ENCODE measurements at regions not wholly inside any gene's neighbourhood (a gene's known extent, or its start where the extent isn't known, plus 50 kb on each side); places are given as distances from the start of the nearest gene placed in this dataset.

DNA sequence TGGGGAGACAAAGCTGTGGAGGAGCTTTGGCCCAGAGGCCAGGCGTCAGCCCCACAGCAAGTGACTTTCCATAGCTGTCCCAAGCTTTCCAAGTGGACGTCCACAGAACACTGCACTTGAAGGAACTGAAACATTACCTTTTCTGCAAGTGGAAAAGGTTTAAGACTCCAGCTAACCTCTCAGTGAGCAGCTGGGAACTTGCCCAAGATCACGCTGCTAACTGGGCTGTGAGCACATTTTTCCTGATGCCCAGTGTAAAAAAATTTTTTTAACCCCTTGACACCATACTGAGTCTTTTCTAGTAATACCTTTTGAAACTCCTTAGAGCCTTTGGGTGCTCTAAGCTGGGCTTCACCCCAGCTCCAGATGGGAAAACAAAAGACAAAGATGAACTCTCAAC, 256.7 kb downstream of the HAUS1 start:
- TF ChIP-seq POLR2A (IDR thresholded peaks at IDR 0.05; ENCODE audit: borderline replicate concordance, extremely low read depth, insufficient read depth, insufficient read length): no peak
- TF ChIP-seq, protein P1, sequence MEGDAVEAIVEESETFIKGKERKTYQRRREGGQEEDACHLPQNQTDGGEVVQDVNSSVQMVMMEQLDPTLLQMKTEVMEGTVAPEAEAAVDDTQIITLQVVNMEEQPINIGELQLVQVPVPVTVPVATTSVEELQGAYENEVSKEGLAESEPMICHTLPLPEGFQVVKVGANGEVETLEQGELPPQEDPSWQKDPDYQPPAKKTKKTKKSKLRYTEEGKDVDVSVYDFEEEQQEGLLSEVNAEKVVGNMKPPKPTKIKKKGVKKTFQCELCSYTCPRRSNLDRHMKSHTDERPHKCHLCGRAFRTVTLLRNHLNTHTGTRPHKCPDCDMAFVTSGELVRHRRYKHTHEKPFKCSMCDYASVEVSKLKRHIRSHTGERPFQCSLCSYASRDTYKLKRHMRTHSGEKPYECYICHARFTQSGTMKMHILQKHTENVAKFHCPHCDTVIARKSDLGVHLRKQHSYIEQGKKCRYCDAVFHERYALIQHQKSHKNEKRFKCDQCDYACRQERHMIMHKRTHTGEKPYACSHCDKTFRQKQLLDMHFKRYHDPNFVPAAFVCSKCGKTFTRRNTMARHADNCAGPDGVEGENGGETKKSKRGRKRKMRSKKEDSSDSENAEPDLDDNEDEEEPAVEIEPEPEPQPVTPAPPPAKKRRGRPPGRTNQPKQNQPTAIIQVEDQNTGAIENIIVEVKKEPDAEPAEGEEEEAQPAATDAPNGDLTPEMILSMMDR (IDR thresholded peaks at IDR 0.05 in 2 of 3, conservative IDR thresholded peaks at IDR 0.05 in 1 of 3; ENCODE audit: borderline replicate concordance in 1 of 3, insufficient read depth in 1 of 3, low read depth in 2 of 3, low read length in 2 of 3): no peak
- TF ChIP-seq, protein P2, sequence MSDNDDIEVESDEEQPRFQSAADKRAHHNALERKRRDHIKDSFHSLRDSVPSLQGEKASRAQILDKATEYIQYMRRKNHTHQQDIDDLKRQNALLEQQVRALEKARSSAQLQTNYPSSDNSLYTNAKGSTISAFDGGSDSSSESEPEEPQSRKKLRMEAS (IDR thresholded peaks at IDR 0.05): no peak
- TF ChIP-seq POLR2AphosphoS5 (IDR thresholded peaks at IDR 0.05; ENCODE audit: low read depth, low read length): no peak
- no peak for TF ChIP-seq CEBPB (IDR thresholded peaks at IDR 0.05; ENCODE audit: low read depth)
- no peak for TF ChIP-seq RAD21 (IDR thresholded peaks at IDR 0.05; ENCODE audit: low read depth)
- TF ChIP-seq EZH2 (IDR thresholded peaks at IDR 0.05): no peak
- TF ChIP-seq JUND (IDR thresholded peaks at IDR 0.05): no peak
- TF ChIP-seq, protein P3, sequence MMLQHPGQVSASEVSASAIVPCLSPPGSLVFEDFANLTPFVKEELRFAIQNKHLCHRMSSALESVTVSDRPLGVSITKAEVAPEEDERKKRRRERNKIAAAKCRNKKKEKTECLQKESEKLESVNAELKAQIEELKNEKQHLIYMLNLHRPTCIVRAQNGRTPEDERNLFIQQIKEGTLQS (IDR thresholded peaks at IDR 0.05): no peak
- TF ChIP-seq, protein P4, sequence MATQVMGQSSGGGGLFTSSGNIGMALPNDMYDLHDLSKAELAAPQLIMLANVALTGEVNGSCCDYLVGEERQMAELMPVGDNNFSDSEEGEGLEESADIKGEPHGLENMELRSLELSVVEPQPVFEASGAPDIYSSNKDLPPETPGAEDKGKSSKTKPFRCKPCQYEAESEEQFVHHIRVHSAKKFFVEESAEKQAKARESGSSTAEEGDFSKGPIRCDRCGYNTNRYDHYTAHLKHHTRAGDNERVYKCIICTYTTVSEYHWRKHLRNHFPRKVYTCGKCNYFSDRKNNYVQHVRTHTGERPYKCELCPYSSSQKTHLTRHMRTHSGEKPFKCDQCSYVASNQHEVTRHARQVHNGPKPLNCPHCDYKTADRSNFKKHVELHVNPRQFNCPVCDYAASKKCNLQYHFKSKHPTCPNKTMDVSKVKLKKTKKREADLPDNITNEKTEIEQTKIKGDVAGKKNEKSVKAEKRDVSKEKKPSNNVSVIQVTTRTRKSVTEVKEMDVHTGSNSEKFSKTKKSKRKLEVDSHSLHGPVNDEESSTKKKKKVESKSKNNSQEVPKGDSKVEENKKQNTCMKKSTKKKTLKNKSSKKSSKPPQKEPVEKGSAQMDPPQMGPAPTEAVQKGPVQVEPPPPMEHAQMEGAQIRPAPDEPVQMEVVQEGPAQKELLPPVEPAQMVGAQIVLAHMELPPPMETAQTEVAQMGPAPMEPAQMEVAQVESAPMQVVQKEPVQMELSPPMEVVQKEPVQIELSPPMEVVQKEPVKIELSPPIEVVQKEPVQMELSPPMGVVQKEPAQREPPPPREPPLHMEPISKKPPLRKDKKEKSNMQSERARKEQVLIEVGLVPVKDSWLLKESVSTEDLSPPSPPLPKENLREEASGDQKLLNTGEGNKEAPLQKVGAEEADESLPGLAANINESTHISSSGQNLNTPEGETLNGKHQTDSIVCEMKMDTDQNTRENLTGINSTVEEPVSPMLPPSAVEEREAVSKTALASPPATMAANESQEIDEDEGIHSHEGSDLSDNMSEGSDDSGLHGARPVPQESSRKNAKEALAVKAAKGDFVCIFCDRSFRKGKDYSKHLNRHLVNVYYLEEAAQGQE (IDR thresholded peaks at IDR 0.05; ENCODE audit: low read depth): no peak
- no peak for TF ChIP-seq TCF7L2 (IDR thresholded peaks at IDR 0.05; ENCODE audit: borderline replicate concordance, extremely low read depth, insufficient read depth, insufficient read length)

Measured in HCT116 (cell line).